Muscle of back (tissue), 3 donors: ENCODE measurements at regions not wholly inside any gene's neighbourhood (a gene's known extent, or its start where the extent isn't known, plus 50 kb on each side); places are given as distances from the start of the nearest gene placed in this dataset.
A peak's percentile ranks its signal among the peaks of the same experiment; 100 is the strongest.

Source experiments
- DNase-seq, 3 donors: peaks; one replicate each; pipeline versions ENCODE4 v3.0.0 to v3.0.0-alpha.2; 2013

DNA sequence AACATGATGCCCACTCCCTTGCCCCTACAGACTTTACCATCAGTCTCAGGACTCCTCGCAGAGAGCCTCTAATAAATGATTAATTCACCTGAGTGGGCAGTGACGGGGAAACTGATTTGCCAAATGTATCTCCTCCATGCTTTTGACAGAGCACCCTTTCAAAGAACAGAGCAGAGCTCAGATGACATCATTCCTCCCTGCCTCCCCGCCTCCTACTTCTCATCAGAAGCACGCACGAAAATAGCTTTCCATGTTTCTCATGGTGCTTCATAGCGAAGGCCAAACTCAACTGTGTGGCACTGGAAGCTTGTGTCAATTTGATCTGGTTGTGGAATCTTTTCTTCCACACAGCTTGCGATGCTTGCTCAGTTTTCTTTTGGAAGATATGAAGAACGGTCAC lies 442.5 kb downstream of the RPS24 start:
- DNase-seq: no peak

DNA sequence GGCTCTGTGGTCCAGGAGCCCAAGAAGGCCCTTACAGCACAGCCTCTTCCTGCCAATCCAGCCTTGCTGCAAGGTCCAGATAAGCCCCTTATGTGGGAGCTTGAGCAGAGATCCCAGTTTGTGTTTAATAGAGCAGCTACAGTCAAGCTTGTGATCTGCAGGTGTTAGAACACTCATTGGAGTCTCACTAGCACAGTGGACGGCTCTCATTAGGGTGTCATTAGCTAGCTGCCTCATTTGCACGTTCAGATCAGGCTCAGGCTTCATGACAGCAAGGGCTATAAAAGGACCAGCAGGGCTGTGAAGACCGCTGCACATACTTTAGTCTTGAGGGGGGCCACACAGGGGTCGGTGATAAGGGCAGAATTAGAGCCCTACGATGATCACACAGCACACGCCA lies 443.2 kb downstream of the RPS24 start:
- no peak for DNase-seq

DNA sequence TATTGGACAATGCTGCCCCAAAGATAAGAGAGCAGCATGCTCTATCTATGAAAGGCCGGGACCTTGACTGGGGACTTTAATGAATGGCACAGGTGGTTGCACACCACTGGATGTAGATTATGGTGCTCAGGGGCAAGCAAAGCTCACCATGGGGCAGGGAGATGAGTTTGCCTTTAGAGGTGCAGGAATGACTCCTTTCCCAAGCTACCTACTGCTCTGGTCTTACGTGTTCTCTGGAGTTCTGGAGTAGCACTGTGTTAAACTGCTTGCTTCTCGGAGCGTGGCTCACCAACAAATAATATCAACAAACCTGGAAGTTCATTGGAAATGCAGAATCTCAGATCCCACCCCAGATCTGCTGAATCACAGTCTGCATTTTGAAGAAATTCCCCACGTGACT lies 445.3 kb downstream of the RPS24 start:
- DNase-seq: no peak

DNA sequence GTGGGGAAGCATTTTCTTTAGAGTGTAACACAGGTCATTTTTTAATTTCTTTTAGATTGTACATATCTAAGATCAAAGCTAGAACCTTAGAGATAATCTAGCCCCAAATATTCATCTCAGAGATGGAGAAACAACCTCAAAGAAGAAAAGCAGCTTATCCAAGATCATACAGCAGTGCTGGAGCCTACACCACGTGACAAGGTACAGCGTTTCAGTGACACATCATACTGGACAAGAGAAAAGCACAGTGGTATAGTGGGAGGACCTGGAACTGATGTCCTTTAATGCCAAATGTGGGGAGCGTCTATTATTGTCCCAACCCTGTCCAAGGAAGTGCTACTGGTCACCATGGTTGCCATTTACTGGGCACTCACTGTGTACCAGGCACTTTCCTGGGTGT lies 445.8 kb downstream of the RPS24 start:
- DNase-seq: no peak

DNA sequence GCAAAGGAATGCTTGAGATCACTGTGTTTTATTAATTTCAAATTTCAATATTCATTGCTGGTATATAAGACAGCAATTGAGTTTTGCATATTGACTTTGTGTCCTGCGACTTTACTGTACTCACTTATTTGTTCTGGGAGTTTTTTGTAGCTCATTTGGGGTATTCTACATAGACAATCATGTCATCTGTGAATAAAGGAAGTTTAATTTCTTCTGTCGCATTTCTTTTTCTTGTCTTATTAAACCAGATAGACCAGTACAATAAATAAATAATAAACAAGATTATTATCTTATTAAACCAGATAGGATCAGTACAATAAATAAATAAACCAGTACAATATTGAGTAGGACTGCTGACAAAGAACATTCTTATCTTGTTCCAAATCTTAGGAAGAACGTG lies 448.2 kb downstream of the RPS24 start:
- DNase-seq: no peak

GRCh38 chr10:78483641-78484040 lies 450.0 kb downstream of the RPS24 start:
- no peak for DNase-seq

DNA sequence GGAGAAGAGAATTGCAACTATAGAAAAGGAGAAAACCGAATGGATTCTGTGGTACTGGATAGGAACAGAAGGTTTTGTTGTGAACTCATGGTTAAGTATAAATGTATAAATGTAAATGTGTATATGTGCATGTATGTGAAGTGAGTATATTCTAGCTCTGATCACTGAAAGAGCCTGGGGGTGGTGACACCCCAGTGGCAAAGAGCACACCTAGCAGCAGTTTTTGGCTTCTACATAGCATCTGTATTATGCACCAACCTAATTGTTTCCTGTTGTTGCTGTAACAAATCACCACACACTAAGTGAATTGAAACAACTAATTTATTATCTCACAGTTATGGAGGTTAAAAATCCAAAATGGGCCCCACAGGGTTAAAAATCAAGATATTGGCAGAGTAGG lies 455.4 kb downstream of the RPS24 start:
- DNase-seq: no peak

DNA sequence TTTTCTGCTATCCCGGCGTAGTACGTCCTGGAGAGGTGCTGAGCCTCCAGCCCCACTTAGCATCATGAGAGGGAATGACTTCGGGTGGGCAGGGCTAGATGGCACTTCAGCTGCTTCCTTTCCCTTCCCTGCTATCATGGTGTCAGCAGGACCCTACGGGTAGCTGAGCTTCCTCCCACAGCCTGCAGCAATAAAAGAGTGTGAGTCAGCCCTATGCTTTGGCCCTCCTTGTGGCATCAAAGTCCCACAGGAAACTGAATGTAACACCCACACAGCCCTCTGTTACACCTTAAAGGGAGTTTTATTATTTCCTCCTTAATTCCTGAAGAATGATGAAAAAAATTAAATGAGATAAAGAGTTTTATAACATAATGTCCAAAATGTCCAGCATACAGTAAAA lies 458.1 kb downstream of the RPS24 start:
- DNase-seq: no peak

DNA sequence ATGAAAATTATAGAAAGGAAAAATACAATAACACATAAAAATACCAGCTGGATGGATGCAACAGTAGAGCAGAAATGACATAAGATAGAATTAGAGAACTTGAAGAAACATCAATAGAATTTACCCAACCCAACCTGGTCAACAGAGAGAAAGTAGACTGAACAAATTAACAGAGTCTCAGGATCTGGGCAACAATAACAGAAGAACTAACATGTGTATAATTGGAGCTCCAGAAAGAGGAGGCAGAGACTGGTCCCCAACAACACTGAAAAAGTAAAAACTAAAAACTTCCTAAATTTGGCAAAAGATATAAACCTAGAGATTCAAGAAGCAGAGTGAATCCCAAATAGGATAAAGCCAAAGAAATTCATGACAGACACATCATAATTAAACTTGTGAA lies 458.8 kb downstream of the RPS24 start:
- DNase-seq: no peak

DNA sequence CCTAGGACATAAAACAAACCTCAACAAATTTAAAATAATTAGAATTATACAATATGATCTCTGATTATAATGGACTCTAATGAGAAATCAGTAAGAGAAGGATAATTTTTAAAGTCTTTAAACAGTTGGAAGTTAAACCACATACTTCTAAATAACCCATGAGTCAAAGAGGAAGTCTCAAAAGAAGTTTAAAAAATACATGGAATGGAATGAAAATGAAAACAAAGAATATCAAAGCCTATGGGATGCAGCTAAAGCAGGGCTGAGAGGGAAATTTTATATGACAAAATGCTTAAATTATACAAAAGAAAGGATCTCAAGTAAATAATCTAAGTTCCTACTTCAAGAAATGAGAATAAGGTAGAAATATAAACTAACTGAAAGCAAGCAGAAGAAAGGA lies 460.5 kb downstream of the RPS24 start:
- no peak for DNase-seq

GRCh38 chr10:78502210-78502936 lies 468.7 kb downstream of the RPS24 start:
- DNase-seq: no peak

DNA sequence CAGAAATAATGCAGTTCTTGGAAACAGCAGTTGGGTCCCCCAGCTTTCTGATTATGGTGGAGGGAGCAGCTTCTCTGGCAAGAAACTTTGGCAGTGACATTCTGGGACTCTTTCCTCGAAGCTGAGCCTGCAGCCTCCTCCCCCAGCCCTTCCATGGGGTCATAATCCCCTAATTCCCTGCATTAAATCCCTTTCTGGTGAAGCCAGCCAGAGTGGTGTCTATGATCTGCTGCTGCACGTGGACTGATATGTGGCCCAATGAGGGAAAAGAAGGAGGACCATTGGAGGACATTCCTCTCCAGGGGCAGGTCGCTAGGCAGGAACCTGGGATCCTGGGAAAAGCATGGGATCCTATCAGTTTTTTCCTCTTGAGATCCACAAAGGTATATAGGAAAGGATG lies 470.5 kb downstream of the RPS24 start:
- no peak for DNase-seq

DNA sequence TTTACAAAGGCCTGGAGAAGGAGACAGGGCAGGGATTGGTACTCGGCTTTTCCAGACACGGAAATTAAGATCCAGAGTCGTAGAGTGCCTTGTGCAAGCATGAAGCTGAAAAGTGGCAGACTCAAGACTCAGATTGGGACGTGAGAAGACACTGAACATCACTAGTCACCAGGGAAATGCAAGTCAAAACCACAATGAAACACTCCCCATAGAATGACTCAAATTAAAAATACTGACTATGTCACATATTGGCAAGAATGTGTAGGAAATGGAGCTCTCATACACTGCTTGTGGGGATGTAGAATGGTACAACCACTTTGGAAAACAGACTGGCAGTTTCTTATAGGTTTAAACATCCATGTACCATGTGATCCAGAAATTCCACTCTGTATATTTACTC lies 472.0 kb downstream of the RPS24 start:
- DNase-seq: no peak

DNA sequence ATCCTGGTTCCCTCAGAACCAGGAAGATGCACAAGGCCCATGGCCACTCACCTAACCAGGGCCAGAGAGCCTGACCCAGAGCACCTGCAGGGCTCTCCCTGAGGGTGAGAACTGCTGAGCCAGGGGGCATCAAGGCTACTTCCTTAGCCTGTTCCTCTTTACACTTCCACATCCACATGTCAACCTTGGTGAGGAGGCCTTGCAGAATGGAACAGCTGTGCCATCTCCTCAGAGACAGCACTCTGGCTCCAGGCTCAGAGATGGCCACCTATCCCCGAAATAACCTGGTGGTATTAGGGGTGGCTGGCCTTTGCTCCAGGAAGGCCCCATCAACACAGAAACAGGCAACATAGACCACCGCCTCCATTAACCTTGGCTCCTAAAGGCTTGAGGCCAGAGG lies 473.0 kb downstream of the RPS24 start:
- no peak for DNase-seq

- DNase-seq: no peak
These were observed 474.0 kb downstream of the RPS24 start for GRCh38 chr10:78507510-78508160.

DNA sequence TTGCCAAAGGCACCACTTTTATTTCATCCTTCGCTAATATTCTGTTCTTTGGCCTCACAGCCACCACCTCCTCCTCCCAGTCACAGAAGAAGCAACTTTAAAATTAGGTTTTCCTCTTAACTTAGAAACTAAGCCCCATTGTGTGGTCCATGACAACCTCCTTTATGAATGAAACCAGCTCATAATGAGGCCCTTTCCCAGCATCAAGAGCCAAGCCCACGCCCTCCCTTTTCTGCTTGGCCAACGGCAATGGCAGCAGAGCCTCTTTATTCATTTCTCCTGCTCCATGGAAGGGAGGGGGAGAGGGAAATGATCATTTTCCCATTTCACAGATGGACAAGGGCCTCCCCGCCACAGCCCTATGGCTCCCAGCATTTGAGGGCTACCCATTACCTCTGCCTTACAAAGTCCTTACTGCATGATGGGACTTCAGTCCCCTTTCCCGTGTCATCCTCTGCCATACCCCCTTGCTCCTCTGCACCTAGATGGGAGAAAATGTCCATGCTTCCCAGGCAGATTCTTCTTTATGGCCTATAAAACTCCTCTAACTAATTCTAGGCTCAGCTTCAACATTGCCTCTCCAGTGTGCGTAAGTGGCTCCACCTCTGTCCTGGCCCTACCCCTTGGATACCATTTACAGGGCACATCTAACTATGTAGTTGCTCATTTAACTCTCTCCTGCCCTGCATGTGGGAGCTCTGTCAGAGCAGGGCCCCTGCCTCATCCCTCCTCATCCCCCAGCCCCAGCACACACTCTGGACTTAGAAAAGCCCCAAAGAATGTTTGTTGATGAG lies 475.5 kb downstream of the RPS24 start:
- no peak for DNase-seq

DNA sequence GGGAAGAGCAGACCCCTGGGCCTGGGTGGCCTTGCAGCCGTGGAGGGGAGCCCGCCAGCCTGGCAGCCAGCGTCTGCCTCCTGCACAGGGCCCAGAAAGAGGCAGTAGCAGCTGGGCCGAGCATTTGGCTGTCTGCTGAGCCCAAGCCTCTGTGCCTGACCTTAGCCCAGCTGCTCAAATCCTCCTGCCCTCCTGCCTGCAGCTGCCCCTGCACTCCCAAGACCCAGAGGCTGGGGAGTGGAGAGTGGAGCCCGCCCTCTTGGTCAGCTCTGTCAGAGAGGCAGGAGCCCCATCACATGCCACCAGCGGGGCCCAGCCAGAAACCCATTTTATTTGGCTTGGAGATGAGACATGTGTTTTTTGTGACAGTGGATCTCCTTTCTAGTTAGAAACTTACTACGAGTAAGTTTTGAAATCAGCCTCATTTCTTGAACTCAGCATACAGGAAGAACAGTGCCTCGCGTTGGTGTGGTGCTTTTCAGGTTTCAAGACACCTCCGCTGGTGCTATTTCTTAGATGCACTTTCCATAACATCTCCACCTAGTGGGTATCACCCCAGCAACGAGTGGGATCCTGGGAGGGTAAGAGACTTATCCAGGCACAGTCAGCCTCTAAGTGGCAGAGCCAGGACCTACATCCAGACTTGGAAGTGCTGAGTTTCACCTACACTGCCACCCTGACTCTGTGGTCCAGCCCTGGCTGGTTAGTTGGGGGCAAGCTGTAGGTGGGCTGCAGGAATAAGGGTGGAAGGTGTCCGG lies 477.1 kb downstream of the RPS24 start:
- DNase-seq: peak; percentile 47 to 77 (median 47)

GRCh38 chr10:78511324-78512204 lies 477.9 kb downstream of the RPS24 start:
- no peak for DNase-seq

DNA sequence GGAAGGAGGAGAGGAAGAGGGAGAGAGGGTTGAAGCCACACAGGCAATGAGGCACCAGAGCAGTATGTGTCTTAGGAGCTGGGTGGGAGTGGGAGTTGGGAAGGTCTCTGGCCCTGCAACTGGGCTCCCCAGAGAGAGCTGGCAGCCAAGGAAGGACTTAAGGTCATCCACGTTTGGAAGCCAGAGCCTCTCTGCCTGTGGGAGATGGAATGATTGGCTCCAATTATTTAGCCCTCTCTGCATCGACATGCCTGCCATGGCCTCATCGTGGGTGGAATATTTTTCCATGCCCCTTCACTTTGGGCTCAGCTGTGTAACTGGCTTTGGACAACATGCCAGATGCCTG lies 478.5 kb downstream of the RPS24 start:
- DNase-seq: no peak

DNA sequence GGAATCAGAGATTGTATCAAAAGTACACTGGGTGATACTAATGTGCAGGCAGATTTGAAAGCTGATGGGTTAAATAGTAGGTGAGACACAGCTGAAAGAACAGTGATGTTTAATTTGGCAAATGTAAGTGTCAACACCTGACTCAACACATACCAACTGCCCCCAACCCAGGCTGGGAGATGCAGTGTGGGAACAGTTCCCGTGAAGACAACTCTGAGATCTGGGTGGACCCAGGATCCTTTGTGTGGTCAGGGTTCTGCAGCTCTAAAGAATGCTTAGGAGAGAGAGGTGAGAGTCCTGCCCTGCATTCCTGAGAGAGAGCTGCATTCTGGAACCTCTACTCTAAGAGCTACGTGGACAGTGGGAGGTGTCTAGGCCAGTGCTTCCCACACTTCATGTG lies 479.7 kb downstream of the RPS24 start:
- no peak for DNase-seq

DNA sequence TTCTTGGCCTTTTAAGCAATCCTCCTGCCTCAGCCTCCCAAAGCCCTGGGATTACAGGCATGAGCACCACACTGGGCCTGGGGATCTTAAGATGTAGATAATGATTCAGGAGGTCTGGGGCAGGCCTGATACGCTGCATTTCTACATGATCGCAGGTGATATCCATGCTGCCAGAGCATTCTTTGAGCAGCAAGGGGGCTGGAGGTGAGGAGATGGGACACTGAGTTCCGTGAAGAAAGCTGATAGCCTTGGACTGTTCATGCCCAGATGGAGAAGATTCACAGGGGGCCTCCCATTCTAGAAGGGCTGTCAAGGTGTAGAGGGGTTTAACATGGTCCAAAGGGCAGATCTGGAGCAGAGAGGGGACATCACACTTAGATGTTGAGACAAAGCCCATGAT lies 480.3 kb downstream of the RPS24 start:
- no peak for DNase-seq
